ENCODE measurements at regions not wholly inside any gene's neighbourhood (a gene's known extent, or its start where the extent isn't known, plus 50 kb on each side); places are given as distances from the start of the nearest gene placed in this dataset.

DNA sequence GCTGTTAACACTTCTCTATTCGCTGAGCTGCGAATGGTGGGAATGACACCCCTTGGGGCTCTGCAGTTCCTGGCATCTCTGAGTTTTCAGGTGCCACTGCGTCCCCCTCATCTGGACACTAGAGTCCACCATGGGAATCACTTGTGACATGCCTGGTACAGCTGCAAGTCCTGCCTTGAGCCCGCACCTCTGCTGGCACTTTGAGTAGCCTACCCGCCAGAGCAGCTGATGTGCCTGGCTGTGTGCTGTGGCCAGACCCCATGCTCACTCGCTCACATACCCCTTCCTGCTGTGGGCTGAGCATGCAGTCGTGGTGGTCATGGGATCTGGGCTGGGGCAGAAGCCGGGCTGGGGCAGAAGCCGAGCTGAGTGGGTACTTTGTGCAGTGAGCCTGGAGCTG, 117.6 kb downstream of the RND3 start:
- TF ChIP-seq, protein P1, sequence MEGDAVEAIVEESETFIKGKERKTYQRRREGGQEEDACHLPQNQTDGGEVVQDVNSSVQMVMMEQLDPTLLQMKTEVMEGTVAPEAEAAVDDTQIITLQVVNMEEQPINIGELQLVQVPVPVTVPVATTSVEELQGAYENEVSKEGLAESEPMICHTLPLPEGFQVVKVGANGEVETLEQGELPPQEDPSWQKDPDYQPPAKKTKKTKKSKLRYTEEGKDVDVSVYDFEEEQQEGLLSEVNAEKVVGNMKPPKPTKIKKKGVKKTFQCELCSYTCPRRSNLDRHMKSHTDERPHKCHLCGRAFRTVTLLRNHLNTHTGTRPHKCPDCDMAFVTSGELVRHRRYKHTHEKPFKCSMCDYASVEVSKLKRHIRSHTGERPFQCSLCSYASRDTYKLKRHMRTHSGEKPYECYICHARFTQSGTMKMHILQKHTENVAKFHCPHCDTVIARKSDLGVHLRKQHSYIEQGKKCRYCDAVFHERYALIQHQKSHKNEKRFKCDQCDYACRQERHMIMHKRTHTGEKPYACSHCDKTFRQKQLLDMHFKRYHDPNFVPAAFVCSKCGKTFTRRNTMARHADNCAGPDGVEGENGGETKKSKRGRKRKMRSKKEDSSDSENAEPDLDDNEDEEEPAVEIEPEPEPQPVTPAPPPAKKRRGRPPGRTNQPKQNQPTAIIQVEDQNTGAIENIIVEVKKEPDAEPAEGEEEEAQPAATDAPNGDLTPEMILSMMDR (IDR thresholded peaks at IDR 0.05) = no peak
- TF ChIP-seq POLR2A (IDR thresholded peaks at IDR 0.05) = no peak
